Right lobe of liver (tissue), 6 donors: ENCODE measurements at regions not wholly inside any gene's neighbourhood (a gene's known extent, or its start where the extent isn't known, plus 50 kb on each side); places are given as distances from the start of the nearest gene placed in this dataset.

Experiments
- ATAC-seq, 4 donors: fragments of 200-7000 bp; cut with Tn5 transposase; one replicate each; pipeline ENCODE4 v1.9.1; 2020; ENCODE audit warnings: mild to moderate bottlenecking in 4 of 4, moderate library complexity in 4 of 4
- DNase-seq, 3 donors: peaks; one replicate each; pipeline ENCODE4 v3.0.0-alpha.2; 2020
- H3K27ac ChIP-seq, 3 donors: fragments of 200-600 bp; one replicate each; pipeline ENCODE4 v1.8.0; 2022
- H3K27me3 ChIP-seq, 2 donors: fragments of 200-600 bp; one replicate each; pipeline ENCODE4 v1.8.0; 2022
- H3K36me3 ChIP-seq, 4 donors: fragments of 200-600 bp; sonication (generic) in 1 of 4; one replicate each; pipeline versions ENCODE4 v1.5.1 to v1.8.0; 2017 to 2022; ENCODE audit warnings: control low read depth in 1 of 4
- H3K4me1 ChIP-seq, 4 donors: fragments of 200-600 bp; sonication (generic) in 1 of 4; one replicate each; pipeline versions ENCODE4 v1.5.1 to v1.8.0; 2017 to 2022; ENCODE audit warnings: control low read depth in 1 of 4
- H3K4me3 ChIP-seq, 3 donors: fragments of 200-600 bp; one replicate each; pipeline ENCODE4 v1.8.0; 2022
- H3K9me3 ChIP-seq, 4 donors: fragments of 200-600 bp; sonication (generic) in 1 of 4; one replicate each; pipeline versions ENCODE4 v1.5.1 to v1.8.0; 2017 to 2022; ENCODE audit warnings: control low read depth in 1 of 4
- POLR2A ChIP-seq: fragments of 450-650 bp; IDR thresholded peaks from one replicate; pipeline ENCODE4 v1.6.1; 2017; ENCODE audit warnings: antibody characterized with exemption, mild to moderate bottlenecking
- WGBS: methylation state at CpG from one replicate; pipeline ENCODE4 v1.1.6; 2018; ENCODE audit warnings: low coverage, low lambda C conversion rate; ENCODE audit not compliant: insufficient coverage; ENCODE audit errors: missing lambda C conversion rate; 5-methylcytosine and 5-hydroxymethylcytosine counted together
- intact Hi-C, 2 donors: fragments of 100-400 bp; cut with DNase I; formaldehyde crosslinking; loops; one replicate each; pipeline versions ENCODE4 v1.11.2 to v1.14.1; 2022
- TF ChIP-seq, protein P1 (sequence below), 4 donors: fragments of 200-600 bp in 3 of 4; fragments of 450-650 bp in 1 of 4; IDR thresholded peaks; one replicate each; pipeline versions ENCODE4 v1.5.1 to v1.8.0; 2016 to 2022; ENCODE audit warnings: antibody characterized with exemption in 4 of 4, mild to moderate bottlenecking in 2 of 4
- donor health status: DM: no; HTN: yes; CAD: no.
- donor health status: DM: no; HTN: no; CAD: no.
- donor health status: DM: no; HTN: no; CAD: no.
- donor health status: DM: no; HTN: yes; CAD: no.
- donor health status: DM: no; HTN: yes; CAD: no.

DNA sequence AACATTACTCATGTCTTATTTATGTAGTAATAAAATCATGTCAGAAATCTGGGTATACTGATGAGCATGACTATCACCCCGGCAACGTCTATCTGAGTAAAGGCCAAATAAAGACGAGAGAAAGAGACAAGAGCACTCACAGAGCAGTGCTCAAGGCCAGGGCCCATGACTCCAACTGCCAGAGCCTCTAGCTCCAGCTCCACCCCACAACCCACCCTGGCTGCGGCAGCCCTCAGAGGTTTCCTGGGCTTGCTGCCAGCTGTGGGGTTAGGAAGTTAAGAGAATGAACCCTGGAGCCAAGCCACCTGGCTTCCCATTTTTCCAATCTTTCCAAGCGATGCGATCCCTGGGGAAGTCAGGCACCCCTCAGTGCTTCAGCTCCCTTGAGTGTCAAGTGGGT, 92.0 kb upstream of the PAX1 start:
- peak in 3 of 4 donors; percentile 36 to 70 (median 49) for ATAC-seq
- Histone ChIP-seq H3K27ac (no peak overlapping the region), H3K27me3 (no peaks in the 10 kb centered on the region), H3K4me3 (no peak overlapping the region), H3K36me3 (no peaks in the 10 kb centered on the region), H3K9me3 (no peaks in the 10 kb centered on the region), H3K4me1 (no peaks in the 10 kb centered on the region)
- intact Hi-C loops, result no loop called here
- WGBS, result 23% methylated on average over 6 of the region's 6 CpGs
- DNase-seq, result peak; percentile 53 to 76 (median 61)
- TF ChIP-seq POLR2A, result no peak
- TF ChIP-seq, protein P1, sequence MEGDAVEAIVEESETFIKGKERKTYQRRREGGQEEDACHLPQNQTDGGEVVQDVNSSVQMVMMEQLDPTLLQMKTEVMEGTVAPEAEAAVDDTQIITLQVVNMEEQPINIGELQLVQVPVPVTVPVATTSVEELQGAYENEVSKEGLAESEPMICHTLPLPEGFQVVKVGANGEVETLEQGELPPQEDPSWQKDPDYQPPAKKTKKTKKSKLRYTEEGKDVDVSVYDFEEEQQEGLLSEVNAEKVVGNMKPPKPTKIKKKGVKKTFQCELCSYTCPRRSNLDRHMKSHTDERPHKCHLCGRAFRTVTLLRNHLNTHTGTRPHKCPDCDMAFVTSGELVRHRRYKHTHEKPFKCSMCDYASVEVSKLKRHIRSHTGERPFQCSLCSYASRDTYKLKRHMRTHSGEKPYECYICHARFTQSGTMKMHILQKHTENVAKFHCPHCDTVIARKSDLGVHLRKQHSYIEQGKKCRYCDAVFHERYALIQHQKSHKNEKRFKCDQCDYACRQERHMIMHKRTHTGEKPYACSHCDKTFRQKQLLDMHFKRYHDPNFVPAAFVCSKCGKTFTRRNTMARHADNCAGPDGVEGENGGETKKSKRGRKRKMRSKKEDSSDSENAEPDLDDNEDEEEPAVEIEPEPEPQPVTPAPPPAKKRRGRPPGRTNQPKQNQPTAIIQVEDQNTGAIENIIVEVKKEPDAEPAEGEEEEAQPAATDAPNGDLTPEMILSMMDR (IDR thresholded peaks at IDR 0.05), result no peak

- intact Hi-C loops, result no loop called here
- WGBS, result no CpG with 5 or more reads among the region's 1 CpG
- no peaks in the 10 kb centered on the region for H3K9me3 ChIP-seq
- H3K4me1 ChIP-seq, result no peaks in the 10 kb centered on the region
- H3K36me3 ChIP-seq, result no peaks in the 10 kb centered on the region
- no peak for TF ChIP-seq POLR2A
- TF ChIP-seq, protein P1 (IDR thresholded peaks at IDR 0.05), result no peak
- H3K27ac ChIP-seq, result no peak overlapping the region
- no peak overlapping the region for H3K4me3 ChIP-seq
- no peaks in the 10 kb centered on the region for H3K27me3 ChIP-seq
- no peak for DNase-seq
- no peak for ATAC-seq
These were observed 95.5 kb upstream of the PAX1 start for GRCh38 chr20:21609981-21610380.

DNA sequence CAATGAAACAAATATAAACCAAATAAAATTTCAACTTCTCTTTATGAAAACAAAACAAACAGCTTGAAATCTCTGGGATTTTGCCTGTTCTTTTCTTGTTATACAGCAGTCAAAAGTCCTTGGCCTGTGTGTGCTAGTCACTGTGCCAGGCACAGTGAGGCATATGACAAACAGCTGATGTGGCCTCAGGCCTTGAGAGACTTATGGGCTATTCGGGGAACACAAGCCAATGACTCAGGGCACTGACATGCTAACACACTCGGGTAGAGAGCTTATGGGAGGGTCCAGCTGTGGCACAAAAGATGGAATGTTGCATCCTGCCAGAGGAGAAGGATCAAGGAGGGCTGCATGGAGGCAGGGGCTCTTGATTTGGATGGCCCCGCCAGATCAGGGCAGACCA, 95.4 kb upstream of the NKX2-2 start:
- DNase-seq (no peak), ATAC-seq (no peak)
- 86% methylated on average over 1 of the region's 3 CpGs for WGBS
- H3K9me3 ChIP-seq, result no peaks in the 10 kb centered on the region
- no peaks in the 10 kb centered on the region for H3K4me1 ChIP-seq
- no peaks in the 10 kb centered on the region for H3K27me3 ChIP-seq
- intact Hi-C loops, result no loop called here
- H3K36me3 ChIP-seq, result no peaks in the 10 kb centered on the region
- TF ChIP-seq, protein P1 (IDR thresholded peaks at IDR 0.05), result no peak
- no peak for TF ChIP-seq POLR2A
- H3K27ac ChIP-seq, result no peak overlapping the region
- H3K4me3 ChIP-seq, result no peak overlapping the region

DNA sequence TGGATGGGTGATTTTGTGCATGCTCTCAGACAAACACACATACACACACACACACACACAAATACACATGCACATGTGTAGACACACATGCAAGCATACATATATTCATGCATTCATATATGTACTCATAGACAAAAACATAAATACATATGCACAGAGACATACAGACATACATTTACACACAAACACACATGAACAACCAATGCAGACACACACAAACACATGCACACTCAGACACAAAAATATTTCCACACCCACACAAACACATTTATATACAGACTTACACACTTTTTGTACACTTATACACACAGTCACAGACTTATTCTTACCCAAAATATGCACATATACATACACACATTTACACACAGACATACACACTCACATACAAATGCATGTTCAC, 94.9 kb upstream of the NKX2-2 start:
- no peak for TF ChIP-seq POLR2A
- TF ChIP-seq, protein P1 (IDR thresholded peaks at IDR 0.05), result no peak
- intact Hi-C loops, result no loop called here
- H3K27me3 ChIP-seq, result no peaks in the 10 kb centered on the region
- H3K4me1 ChIP-seq, result no peaks in the 10 kb centered on the region
- H3K27ac ChIP-seq, result no peak overlapping the region
- no peak overlapping the region for H3K4me3 ChIP-seq
- H3K9me3 ChIP-seq, result no peaks in the 10 kb centered on the region
- no peak for DNase-seq
- ATAC-seq, result no peak
- no peaks in the 10 kb centered on the region for H3K36me3 ChIP-seq
